HepG2 (cell line): ENCODE measurements at regions not wholly inside any gene's neighbourhood (a gene's known extent, or its start where the extent isn't known, plus 50 kb on each side); places are given as distances from the start of the nearest gene placed in this dataset.
A peak's percentile ranks its signal among the peaks of the same experiment; 100 is the strongest.

Source experiments
- ATAC-seq: fragments of 200-7000 bp; cut with Tn5 transposase; 3 replicates; pipeline ENCODE4 v1.9.1; 2020; ENCODE audit warnings: mild to moderate bottlenecking, moderate library complexity
- BruUV-seq: library from RNA; stranded (reverse); fragments of 400-500 nt; replicated peaks from 2 replicates; lab custom pipeline; 2021; lab: Mats Ljungman, UMichigan
- CTCF ChIA-PET: fragments of 300-600 bp; formaldehyde crosslinking; extraction: SDS; loops from one replicate; lab custom pipeline; 2021; ENCODE audit warnings: low total read pairs, inconsistent platforms, low intra/inter-chr PET ratio; lab: Yijun Ruan, JAX
- POLR2A ChIA-PET: fragments of 350-600 bp; sonication (Branson Sonifier 250); formaldehyde crosslinking; loops from one replicate; lab custom pipeline; 2020; ENCODE audit warnings: antibody characterized with exemption, inconsistent platforms; lab: Yijun Ruan, JAX
- DNase-seq: peaks from one replicate; pipeline ENCODE4 v3.0.0-alpha.2; 2015; ENCODE audit warnings: low spot score
- FAIRE-seq: peaks from 3 replicates; lab custom pipeline; 2011; peaks lifted over from hg19 to GRCh38; lab: Jason Lieb, UNC
- H2AFZ ChIP-seq: one replicate; pipeline ENCODE4 v1.6.1; 2011; ENCODE audit warnings: low read length, inconsistent platforms
- H3K27ac ChIP-seq: fragments of 300-600 bp; 3 replicates; pipeline ENCODE4 v1.8.0; 2011; ENCODE audit warnings: mixed run types, mild to moderate bottlenecking, mixed read lengths, low read length, inconsistent platforms; ENCODE audit not compliant: insufficient read depth; ENCODE audit errors: extremely low read length
- H3K27me3 ChIP-seq, 2 experiments: fragments of 200-600 bp in 1 of 2; 2 replicates in 1 of 2; 3 replicates in 1 of 2; pipeline versions ENCODE4 v1.6.0 to v1.8.0; 2011; ENCODE audit warnings: low read length in 2 of 2, mild to moderate bottlenecking in 2 of 2, moderate library complexity in 2 of 2, inconsistent platforms in 1 of 2; ENCODE audit not compliant: insufficient read depth in 2 of 2, control insufficient read depth in 1 of 2
- H3K36me3 ChIP-seq, 2 experiments: fragments of 200-600 bp in 1 of 2; replicated peaks in 1 of 2; 2 replicates in 1 of 2; 3 replicates in 1 of 2; pipeline versions ENCODE4 v1.5.1 to v1.8.0; 2011; ENCODE audit warnings: low read length in 2 of 2, inconsistent platforms in 1 of 2; ENCODE audit not compliant: insufficient read depth in 2 of 2, control insufficient read depth in 1 of 2
- H3K4me1 ChIP-seq: 2 replicates; pipeline ENCODE4 v1.5.1; 2012; ENCODE audit warnings: low read length, inconsistent platforms; ENCODE audit not compliant: insufficient read depth
- H3K4me2 ChIP-seq: 2 replicates; pipeline ENCODE4 v1.6.0; 2011; ENCODE audit warnings: low read depth, low read length, inconsistent platforms
- H3K4me3 ChIP-seq, 3 experiments: fragments of 200-600 bp in 1 of 3; sonication (generic), shearing (Covaris generic) in 1 of 3; replicated peaks in 1 of 3; 2 replicates each; pipeline ENCODE4 v1.5.1; 2011 to 2016; ENCODE audit warnings: low read length in 3 of 3, inconsistent platforms in 2 of 3, low read depth in 2 of 3, mild to moderate bottlenecking in 2 of 3, control low read depth in 1 of 3, mixed read lengths in 1 of 3; ENCODE audit not compliant: insufficient read depth in 1 of 3
- H3K79me2 ChIP-seq: one replicate; pipeline ENCODE4 v1.6.1; 2011; ENCODE audit warnings: low read length, inconsistent platforms; ENCODE audit not compliant: insufficient read depth
- H3K9ac ChIP-seq: 2 replicates; pipeline ENCODE4 v1.6.0; 2011; ENCODE audit warnings: mild to moderate bottlenecking, low read depth, low read length, inconsistent platforms; ENCODE audit not compliant: insufficient read depth
- H3K9me3 ChIP-seq: 2 replicates; pipeline ENCODE4 v1.5.1; 2012; ENCODE audit warnings: mild to moderate bottlenecking, low read length
- H4K20me1 ChIP-seq: 2 replicates; pipeline ENCODE4 v1.6.0; 2011; ENCODE audit warnings: inconsistent platforms, mild to moderate bottlenecking, low read length, moderate library complexity; ENCODE audit not compliant: insufficient read depth
- CBX5 ChIP-seq: sonication (generic); formaldehyde crosslinking; IDR thresholded peaks from 2 replicates; pipeline ENCODE4 v1.4.0; 2020; ENCODE audit warnings: missing genetic modification reagents, borderline replicate concordance
- HNRNPLL ChIP-seq: fragments of 200-400 bp; formaldehyde crosslinking; IDR thresholded peaks from 2 replicates; pipeline ENCODE4 v1.6.1; 2017; ENCODE audit warnings: mild to moderate bottlenecking, low read depth, low read length; ENCODE audit not compliant: poor library complexity, severe bottlenecking
- MYC ChIP-seq: sonication (generic); formaldehyde crosslinking; IDR thresholded peaks from 2 replicates; pipeline ENCODE4 v1.9.0; 2021; ENCODE audit warnings: missing genetic modification reagents, borderline replicate concordance
- SMAD9 ChIP-seq: sonication (generic); formaldehyde crosslinking; IDR thresholded peaks from 2 replicates; pipeline ENCODE4 v1.5.1; 2020; ENCODE audit warnings: mild to moderate bottlenecking, missing genetic modification reagents
- TMF1 ChIP-seq: sonication (generic); formaldehyde crosslinking; IDR thresholded peaks from 2 replicates; pipeline ENCODE4 v1.8.1; 2022; ENCODE audit warnings: low read depth, missing genetic modification reagents
- ZNF335 ChIP-seq: sonication (generic); formaldehyde crosslinking; IDR thresholded peaks from 2 replicates; pipeline ENCODE4 v1.4.0; 2020; ENCODE audit warnings: missing genetic modification reagents
- ZNF350 ChIP-seq: sonication (generic); formaldehyde crosslinking; IDR thresholded peaks from 2 replicates; pipeline ENCODE4 v1.4.0; 2020; ENCODE audit warnings: mild to moderate bottlenecking, low read depth, missing genetic modification reagents, borderline replicate concordance
- ZNF367 ChIP-seq: sonication (generic); formaldehyde crosslinking; IDR thresholded peaks from 2 replicates; pipeline ENCODE4 v1.4.0; 2020; ENCODE audit warnings: missing genetic modification reagents, borderline replicate concordance
- ZNF414 ChIP-seq: sonication (generic); formaldehyde crosslinking; IDR thresholded peaks from 2 replicates; pipeline ENCODE4 v1.5.0; 2020; ENCODE audit warnings: missing genetic modification reagents
- ZNF7 ChIP-seq: IDR thresholded peaks from 2 replicates; pipeline ENCODE4 v1.6.1; 2016; ENCODE audit warnings: missing biosample characterization, missing genetic modification reagents
- ZUFSP ChIP-seq: sonication (generic); formaldehyde crosslinking; IDR thresholded peaks from 2 replicates; pipeline ENCODE4 v1.9.0; 2021; ENCODE audit warnings: missing genetic modification reagents, mild to moderate bottlenecking, borderline replicate concordance
- WGBS: methylation state at CpG from one replicate; pipeline ENCODE4 v1.1.6; 2017; ENCODE audit warnings: low lambda C conversion rate; 5-methylcytosine and 5-hydroxymethylcytosine counted together
- in situ Hi-C: cut with HindIII; loops from 2 replicates; pipeline ENCODE4 v1.10.0; 2017; ENCODE audit warnings: low pct_unique_long_range_greater_than_20kb; ENCODE audit not compliant: extremely low pct_ligation_motif_present
- intact Hi-C: fragments of 100-400 bp; cut with micrococcal nuclease; formaldehyde crosslinking; loops from one replicate; pipeline ENCODE4 v1.10.0; 2022; ENCODE audit not compliant: unreplicated experiment

- H3K4me3 ChIP-seq: no peak overlapping the region
- ATAC-seq (no peak), FAIRE-seq (no peak), DNase-seq (no peak)
- H3K36me3 ChIP-seq: no peaks in the 10 kb centered on the region
- H3K4me1 ChIP-seq: no peaks in the 10 kb centered on the region
- no peak overlapping the region for H3K27ac ChIP-seq
- ChIA-PET POLR2A (no interaction called here), CTCF (no interaction called here)
- in situ Hi-C loops: no loop called here
- 38% methylated on average over 1 of the region's 1 CpG for WGBS
- intact Hi-C loops: no loop called here
- H3K9ac ChIP-seq: no peak overlapping the region
- H3K27me3 ChIP-seq: no peaks in the 10 kb centered on the region
- no TSS peak for BruUV-seq
- H3K79me2 ChIP-seq: no peaks in the 10 kb centered on the region
- no peak overlapping the region for H2AFZ ChIP-seq
- H3K9me3 ChIP-seq: no peaks in the 10 kb centered on the region
- no peak overlapping the region for H3K4me2 ChIP-seq
- TF ChIP-seq TMF1: no peak
- no peak for TF ChIP-seq ZNF414 (CRISPR knock-in tag)
- no peak for TF ChIP-seq HNRNPLL
- TF ChIP-seq MYC (CRISPR knock-in tag): no peak
- TF ChIP-seq ZNF350 (CRISPR knock-in tag): no peak
- no peaks in the 10 kb centered on the region for H4K20me1 ChIP-seq
Measured at GRCh38 chr3:144462337-144462736, 490.7 kb downstream of the DIPK2A start.

- no peak overlapping the region for H3K27ac ChIP-seq
- H3K27me3 ChIP-seq: no peaks in the 10 kb centered on the region
- H3K9me3 ChIP-seq: no peaks in the 10 kb centered on the region
- intact Hi-C loops (no loop called here), in situ Hi-C loops (no loop called here)
- ChIA-PET POLR2A (no interaction called here), CTCF (no interaction called here)
- H3K36me3 ChIP-seq: no peaks in the 10 kb centered on the region
- WGBS: 7% methylated on average over 3 of the region's 3 CpGs
- no peak overlapping the region for H3K9ac ChIP-seq
- no peak for FAIRE-seq
- no peaks in the 10 kb centered on the region for H3K4me1 ChIP-seq
- no peaks in the 10 kb centered on the region for H4K20me1 ChIP-seq
- no peak for ATAC-seq
- H2AFZ ChIP-seq: no peak overlapping the region
- no TSS peak for BruUV-seq
- TF ChIP-seq SMAD9: no peak
- no peak for TF ChIP-seq CBX5 (CRISPR knock-in tag)
- no peak for TF ChIP-seq ZUFSP (CRISPR knock-in tag)
- no peak for TF ChIP-seq ZNF367
- TF ChIP-seq ZNF335 (CRISPR knock-in tag): no peak
- TF ChIP-seq ZNF7 (CRISPR knock-in tag): 0 out of 2 replicates have a peak, but pooled peaks have one; percentile 12
- DNase-seq: no peak
- no peaks in the 10 kb centered on the region for H3K79me2 ChIP-seq
- H3K4me3 ChIP-seq: no peak overlapping the region
- no peak overlapping the region for H3K4me2 ChIP-seq
Measured at GRCh38 chr3:144463911-144464310, 492.3 kb downstream of the DIPK2A start.
